GM23248 (cell line): ENCODE measurements at regions not wholly inside any gene's neighbourhood (a gene's known extent, or its start where the extent isn't known, plus 50 kb on each side); places are given as distances from the start of the nearest gene placed in this dataset.

Source experiments
- DNase-seq: peaks from one replicate; pipeline ENCODE4 v3.0.0-alpha.2; 2015
- H2AFZ ChIP-seq: fragments of 200-600 bp; sonication (generic); 2 replicates; pipeline ENCODE4 v1.6.1; 2016; ENCODE audit warnings: antibody characterized with exemption
- H3F3A ChIP-seq: fragments of 200-600 bp; sonication (generic); 2 replicates; pipeline ENCODE4 v1.6.1; 2016; ENCODE audit warnings: mild to moderate bottlenecking, antibody characterized with exemption, mixed run types; ENCODE audit not compliant: insufficient read depth
- H3K27ac ChIP-seq: fragments of 200-600 bp; sonication (generic); 2 replicates; pipeline ENCODE4 v1.5.1; 2016; ENCODE audit warnings: mild to moderate bottlenecking
- H3K27me3 ChIP-seq: fragments of 200-600 bp; sonication (generic); replicated peaks from 2 replicates; pipeline ENCODE4 v1.6.1; 2016; ENCODE audit warnings: mild to moderate bottlenecking; ENCODE audit not compliant: insufficient read depth
- H3K36me3 ChIP-seq: fragments of 200-600 bp; sonication (generic); 2 replicates; pipeline ENCODE4 v1.6.1; 2016; ENCODE audit warnings: low read depth, mild to moderate bottlenecking
- H3K4me1 ChIP-seq: fragments of 200-600 bp; sonication (generic); 2 replicates; pipeline ENCODE4 v1.6.1; 2016; ENCODE audit warnings: mild to moderate bottlenecking; ENCODE audit not compliant: insufficient read depth
- H3K4me2 ChIP-seq: fragments of 200-600 bp; sonication (generic); one replicate; pipeline ENCODE4 v1.6.1; 2016; ENCODE audit warnings: mild to moderate bottlenecking; ENCODE audit not compliant: unreplicated experiment
- H3K4me3 ChIP-seq: fragments of 200-600 bp; sonication (generic); 2 replicates; pipeline ENCODE4 v1.5.1; 2016; ENCODE audit warnings: mild to moderate bottlenecking
- H3K79me2 ChIP-seq: fragments of 200-600 bp; sonication (generic); 2 replicates; pipeline ENCODE4 v1.6.1; 2016; ENCODE audit warnings: mild to moderate bottlenecking; ENCODE audit not compliant: insufficient read depth
- H3K9ac ChIP-seq: fragments of 200-600 bp; sonication (generic); 2 replicates; pipeline ENCODE4 v1.6.1; 2016; ENCODE audit warnings: mild to moderate bottlenecking
- H3K9me2 ChIP-seq: fragments of 200-600 bp; sonication (generic); 2 replicates; pipeline ENCODE4 v1.6.1; 2016; ENCODE audit warnings: mixed run types, mild to moderate bottlenecking, moderate library complexity; ENCODE audit not compliant: insufficient read depth
- H3K9me3 ChIP-seq: fragments of 200-600 bp; sonication (generic); one replicate; pipeline ENCODE4 v1.6.1; 2017; ENCODE audit warnings: low read depth
- H4K20me1 ChIP-seq: fragments of 200-600 bp; sonication (generic); 2 replicates; pipeline ENCODE4 v1.6.0; 2016; ENCODE audit not compliant: insufficient read depth
- EZH2 ChIP-seq: fragments of 200-600 bp; sonication (generic); IDR thresholded peaks from 2 replicates; pipeline ENCODE4 v1.6.1; 2018; ENCODE audit warnings: antibody characterized with exemption, mild to moderate bottlenecking; ENCODE audit not compliant: insufficient read depth, poor library complexity, severe bottlenecking
- EZH2phosphoT487 ChIP-seq: fragments of 200-600 bp; sonication (generic); IDR thresholded peaks from 2 replicates; pipeline ENCODE4 v1.6.1; 2018; ENCODE audit warnings: antibody characterized with exemption, moderate library complexity, mild to moderate bottlenecking, low read depth; ENCODE audit not compliant: insufficient read depth
- WGBS, 2 experiments: methylation state at CpG; one replicate each; pipeline ENCODE4 v1.1.6; 2015 to 2017; ENCODE audit warnings: low lambda C conversion rate in 2 of 2, low coverage in 1 of 2; ENCODE audit errors: missing lambda C conversion rate in 2 of 2; 5-methylcytosine and 5-hydroxymethylcytosine counted together
- in situ Hi-C: fragments of 300-500 bp; cut with MboI; formaldehyde crosslinking; loops from 2 replicates; pipeline ENCODE4 v1.15.0; 2020

DNA sequence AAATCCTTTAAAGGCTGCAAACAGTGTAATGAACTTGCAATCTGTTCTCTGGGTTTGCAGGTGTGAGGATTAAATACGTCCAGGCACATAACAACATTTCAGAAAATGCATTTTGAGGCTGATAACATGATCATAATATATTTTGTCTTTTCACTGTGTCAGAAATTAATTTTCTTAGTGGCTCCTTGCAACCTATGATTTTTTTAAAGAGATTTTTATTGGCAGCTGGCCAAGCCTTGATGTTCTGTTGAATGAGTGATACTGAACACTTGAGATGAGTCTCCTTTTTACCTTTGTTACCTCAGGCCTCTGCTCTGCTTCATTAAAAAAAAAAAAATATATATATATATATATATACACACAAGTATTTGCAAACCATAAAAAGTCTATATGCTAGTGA is 68.2 kb upstream of the TENM3 start:
- Histone ChIP-seq H2AFZ (no peak overlapping the region), H3K4me1 (no peaks in the 10 kb centered on the region), H4K20me1 (no peaks in the 10 kb centered on the region), H3K4me2 (no peak overlapping the region), H3K79me2 (no peaks in the 10 kb centered on the region), H3K27me3 (no peaks in the 10 kb centered on the region), H3K9ac (no peak overlapping the region), H3F3A (no peaks in the 10 kb centered on the region), H3K4me3 (no peak overlapping the region), H3K9me2 (no peaks in the 10 kb centered on the region), H3K27ac (no peak overlapping the region), H3K9me3 (no peaks in the 10 kb centered on the region), H3K36me3 (no peaks in the 10 kb centered on the region)
- in situ Hi-C loops = no loop called here
- TF ChIP-seq EZH2 (no peak), EZH2phosphoT487 (no peak)
- DNase-seq = no peak
- WGBS, 2 experiments = 18 to 21% methylated on average over 1 of the region's 1 CpG

GRCh38 chr4:182175788-182176519 is 67.2 kb upstream of the TENM3 start:
- TF ChIP-seq EZH2 (no peak), EZH2phosphoT487 (no peak)
- H3K4me2 ChIP-seq = no peak overlapping the region
- H3K27ac ChIP-seq = no peak overlapping the region
- no peaks in the 10 kb centered on the region for H3K4me1 ChIP-seq
- H3K4me3 ChIP-seq = no peak overlapping the region
- 51 to 52% methylated on average over 19 of the region's 19 CpGs for WGBS, 2 experiments
- no peaks in the 10 kb centered on the region for H3F3A ChIP-seq
- no peak overlapping the region for H3K9ac ChIP-seq
- no peak overlapping the region for H2AFZ ChIP-seq
- H3K27me3 ChIP-seq = no peaks in the 10 kb centered on the region
- H3K9me2 ChIP-seq = no peaks in the 10 kb centered on the region
- H3K9me3 ChIP-seq = no peaks in the 10 kb centered on the region
- no peaks in the 10 kb centered on the region for H3K36me3 ChIP-seq
- no peaks in the 10 kb centered on the region for H4K20me1 ChIP-seq
- DNase-seq = no peak
- no peaks in the 10 kb centered on the region for H3K79me2 ChIP-seq
- in situ Hi-C loops = no loop called here

- no peak overlapping the region for H3K4me3 ChIP-seq
- WGBS, 2 experiments = 28 to 30% methylated on average over 6 of the region's 6 CpGs
- DNase-seq = no peak
- TF ChIP-seq EZH2phosphoT487 (no peak), EZH2 (no peak)
- H3K9me2 ChIP-seq = no peaks in the 10 kb centered on the region
- H3K79me2 ChIP-seq = no peaks in the 10 kb centered on the region
- H3F3A ChIP-seq = no peaks in the 10 kb centered on the region
- no peak overlapping the region for H3K4me2 ChIP-seq
- no peaks in the 10 kb centered on the region for H3K4me1 ChIP-seq
- H3K27ac ChIP-seq = no peak overlapping the region
- H3K9ac ChIP-seq = no peak overlapping the region
- no peaks in the 10 kb centered on the region for H4K20me1 ChIP-seq
- H3K9me3 ChIP-seq = no peaks in the 10 kb centered on the region
- H2AFZ ChIP-seq = no peak overlapping the region
- no peaks in the 10 kb centered on the region for H3K36me3 ChIP-seq
- H3K27me3 ChIP-seq = no peaks in the 10 kb centered on the region
- in situ Hi-C loops = no loop called here
Measured at GRCh38 chr4:182177166-182177565, 66.0 kb upstream of the TENM3 start.

DNA sequence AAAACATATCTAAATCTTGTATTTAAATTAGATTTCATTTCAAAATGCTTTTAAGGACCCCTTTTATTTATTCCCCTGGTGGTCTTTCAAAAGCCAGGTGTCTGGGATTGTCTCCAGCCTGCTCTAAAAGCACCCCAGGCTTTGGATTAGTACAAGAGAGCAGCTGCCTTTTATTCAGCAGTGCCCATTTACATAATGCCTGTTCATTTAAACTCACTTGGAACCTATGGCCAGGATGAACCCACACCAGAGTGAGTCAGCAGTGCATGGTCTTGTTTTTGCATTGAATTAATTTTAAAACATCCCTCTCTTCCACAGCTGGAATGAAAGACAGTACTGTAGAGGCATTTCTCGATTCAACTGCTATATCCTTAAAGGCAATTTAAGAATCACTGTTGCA is 64.1 kb upstream of the TENM3 start:
- no peak overlapping the region for H3K4me2 ChIP-seq
- H3K9me2 ChIP-seq = no peaks in the 10 kb centered on the region
- no peaks in the 10 kb centered on the region for H3F3A ChIP-seq
- H3K9me3 ChIP-seq = no peaks in the 10 kb centered on the region
- no peak for TF ChIP-seq EZH2
- TF ChIP-seq EZH2phosphoT487 = no peak
- H3K36me3 ChIP-seq = no peaks in the 10 kb centered on the region
- in situ Hi-C loops = no loop called here
- no peaks in the 10 kb centered on the region for H3K4me1 ChIP-seq
- no peaks in the 10 kb centered on the region for H3K79me2 ChIP-seq
- no peak overlapping the region for H3K9ac ChIP-seq
- no peak overlapping the region for H3K27ac ChIP-seq
- no peaks in the 10 kb centered on the region for H4K20me1 ChIP-seq
- H3K4me3 ChIP-seq = no peak overlapping the region
- H3K27me3 ChIP-seq = no peaks in the 10 kb centered on the region
- 8 to 16% methylated on average over 1 of the region's 1 CpG for WGBS, 2 experiments
- no peak overlapping the region for H2AFZ ChIP-seq
- DNase-seq = peak; percentile 9
